Transverse colon (tissue), 4 donors: ENCODE measurements at regions not wholly inside any gene's neighbourhood (a gene's known extent, or its start where the extent isn't known, plus 50 kb on each side); places are given as distances from the start of the nearest gene placed in this dataset.

ENCODE experiments used
- DNase-seq: peaks from one replicate; pipeline ENCODE4 v3.0.0-alpha.2; 2019
- H3K27ac ChIP-seq, 4 donors: fragments of 200-600 bp; sonication (generic); 2 replicates each; pipeline ENCODE4 v1.5.1; 2016 to 2018; ENCODE audit warnings: inconsistent platforms in 4 of 4
- H3K27me3 ChIP-seq: fragments of 200-600 bp; sonication (generic); 2 replicates; pipeline ENCODE4 v1.5.1; 2017; ENCODE audit warnings: inconsistent platforms
- H3K36me3 ChIP-seq, 4 donors: fragments of 200-600 bp; sonication (generic); 2 replicates each; pipeline ENCODE4 v1.5.1; 2017 to 2019; ENCODE audit warnings: inconsistent platforms in 4 of 4
- H3K4me1 ChIP-seq, 4 donors: fragments of 200-600 bp; sonication (generic); 2 replicates each; pipeline ENCODE4 v1.5.1; 2017 to 2020; ENCODE audit warnings: inconsistent platforms in 4 of 4
- H3K4me3 ChIP-seq, 4 donors: fragments of 200-600 bp; sonication (generic); 1 replicate in 1 of 4; 2 replicates in 3 of 4; pipeline versions ENCODE4 v1.5.1 to v1.6.1; 2017 to 2019; ENCODE audit warnings: inconsistent platforms in 4 of 4
- H3K9me3 ChIP-seq, 2 donors: fragments of 200-600 bp; sonication (generic); 2 replicates each; pipeline ENCODE4 v1.5.1; 2017 to 2019; ENCODE audit warnings: inconsistent platforms in 2 of 2
- EP300 ChIP-seq: sonication (generic); formaldehyde crosslinking; IDR thresholded peaks from one replicate; pipeline ENCODE4 v1.6.1; 2017; ENCODE audit warnings: antibody characterized with exemption, low read depth
- POLR2A ChIP-seq: fragments of 450-650 bp; IDR thresholded peaks from one replicate; pipeline ENCODE4 v1.6.1; 2016; ENCODE audit warnings: antibody characterized with exemption, mild to moderate bottlenecking, moderate library complexity
- POLR2AphosphoS5 ChIP-seq, 3 donors: sonication (generic); formaldehyde crosslinking; IDR thresholded peaks; one replicate each; pipeline ENCODE4 v1.6.1; 2016; ENCODE audit warnings: antibody characterized with exemption in 3 of 3
- WGBS, 2 donors: methylation state at CpG; one replicate each; pipeline ENCODE4 v1.1.5; 2018; ENCODE audit warnings: low coverage in 1 of 2; 5-methylcytosine and 5-hydroxymethylcytosine counted together
- in situ Hi-C, 4 donors: fragments of 200-750 bp; cut with MboI; loops; one replicate each; pipeline versions ENCODE4 v1.15.0 to v1.15.1; 2017; ENCODE audit warnings: low sequenced_read_pairs in 3 of 4, low pct_ligation_motif_present in 1 of 4, low pct_unique_long_range_greater_than_20kb in 1 of 4
- intact Hi-C: fragments of 100-400 bp; cut with DNase I; formaldehyde crosslinking; loops from one replicate; pipeline ENCODE4 v1.15.1; 2023; ENCODE audit warnings: low total_unique reads
- TF ChIP-seq, protein P1 (sequence below), 5 experiments: fragments of 200-600 bp in 3 of 5; fragments of 450-650 bp in 2 of 5; sonication (generic) in 3 of 5; IDR thresholded peaks; 1 replicate in 2 of 5; 2 replicates in 3 of 5; pipeline ENCODE4 v1.5.1; 2016 to 2017; ENCODE audit warnings: antibody characterized with exemption in 5 of 5, inconsistent platforms in 3 of 5, mild to moderate bottlenecking in 2 of 5, moderate library complexity in 1 of 5

DNA sequence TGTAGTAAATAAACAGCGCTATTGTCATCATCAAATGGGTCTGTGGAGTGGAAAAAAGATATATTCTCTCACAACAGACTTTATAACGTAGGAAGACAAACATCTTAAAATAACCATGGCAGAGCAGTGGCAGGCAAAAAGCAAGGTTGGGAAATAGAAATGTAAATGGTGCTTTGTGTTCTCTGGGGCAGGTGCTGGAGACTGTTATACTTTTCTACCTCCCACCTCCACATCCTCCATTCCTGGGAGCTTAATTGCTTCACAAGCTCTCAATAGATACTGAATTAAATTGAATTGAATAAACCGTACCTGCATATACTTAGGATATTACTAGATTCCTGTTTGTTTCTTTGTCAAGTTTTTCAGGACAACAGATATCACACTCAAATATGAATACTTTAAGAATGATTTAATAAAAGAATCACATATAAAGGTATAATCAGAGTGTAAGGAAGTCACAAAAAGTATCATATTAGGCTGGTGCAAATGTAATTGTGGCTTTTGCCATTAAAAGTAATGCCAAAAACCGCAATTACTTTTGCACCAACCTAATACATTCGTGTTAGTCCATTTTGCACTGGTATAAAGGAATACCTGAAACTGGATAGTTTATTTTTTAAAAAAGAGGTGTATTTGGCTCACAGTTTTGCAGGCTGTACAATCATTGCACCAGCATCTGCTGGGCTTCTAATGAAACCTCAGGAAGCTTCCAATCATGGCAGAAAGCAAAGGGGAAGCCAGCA lies 367.3 kb downstream of the GRIA2 start:
- Histone ChIP-seq H3K4me1 (no peaks in the 10 kb centered on the region), H3K36me3 (no peaks in the 10 kb centered on the region), H3K27me3 (no peaks in the 10 kb centered on the region), H3K27ac (no peak overlapping the region), H3K4me3 (no peak overlapping the region), H3K9me3 (no peaks in the 10 kb centered on the region)
- TF ChIP-seq, protein P1, sequence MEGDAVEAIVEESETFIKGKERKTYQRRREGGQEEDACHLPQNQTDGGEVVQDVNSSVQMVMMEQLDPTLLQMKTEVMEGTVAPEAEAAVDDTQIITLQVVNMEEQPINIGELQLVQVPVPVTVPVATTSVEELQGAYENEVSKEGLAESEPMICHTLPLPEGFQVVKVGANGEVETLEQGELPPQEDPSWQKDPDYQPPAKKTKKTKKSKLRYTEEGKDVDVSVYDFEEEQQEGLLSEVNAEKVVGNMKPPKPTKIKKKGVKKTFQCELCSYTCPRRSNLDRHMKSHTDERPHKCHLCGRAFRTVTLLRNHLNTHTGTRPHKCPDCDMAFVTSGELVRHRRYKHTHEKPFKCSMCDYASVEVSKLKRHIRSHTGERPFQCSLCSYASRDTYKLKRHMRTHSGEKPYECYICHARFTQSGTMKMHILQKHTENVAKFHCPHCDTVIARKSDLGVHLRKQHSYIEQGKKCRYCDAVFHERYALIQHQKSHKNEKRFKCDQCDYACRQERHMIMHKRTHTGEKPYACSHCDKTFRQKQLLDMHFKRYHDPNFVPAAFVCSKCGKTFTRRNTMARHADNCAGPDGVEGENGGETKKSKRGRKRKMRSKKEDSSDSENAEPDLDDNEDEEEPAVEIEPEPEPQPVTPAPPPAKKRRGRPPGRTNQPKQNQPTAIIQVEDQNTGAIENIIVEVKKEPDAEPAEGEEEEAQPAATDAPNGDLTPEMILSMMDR (IDR thresholded peaks at IDR 0.05) = no peak
- TF ChIP-seq POLR2A (no peak), EP300 (no peak), POLR2AphosphoS5 (IDR thresholded peaks at IDR 0.05) (no peak)
- DNase-seq = no peak
- intact Hi-C loops (no loop called here), in situ Hi-C loops (no loop called here)
- WGBS, 2 donors = 68 to 75% methylated on average over 5 of the region's 5 CpGs

DNA sequence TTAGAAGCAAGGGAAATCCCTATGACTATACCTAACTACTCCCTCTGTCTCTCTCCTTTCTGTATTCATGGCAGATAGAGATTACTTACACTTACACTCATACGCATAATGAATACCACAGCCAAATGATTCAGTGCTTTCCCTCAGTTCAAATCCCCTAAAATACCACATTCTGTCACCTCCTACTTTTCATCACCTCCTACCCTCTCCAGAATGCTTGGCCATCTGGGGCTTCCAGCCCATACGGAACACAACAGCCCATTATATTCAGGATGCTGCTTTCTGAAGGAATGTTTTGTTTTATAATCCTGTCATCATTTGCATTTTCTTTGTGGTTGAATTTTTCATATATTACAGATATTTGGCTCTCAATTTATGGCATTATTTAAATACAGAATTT lies 361.6 kb downstream of the GRIA2 start:
- no peaks in the 10 kb centered on the region for H3K36me3 ChIP-seq
- WGBS, 2 donors = 88 to 100% methylated on average over 2 of the region's 2 CpGs
- in situ Hi-C loops = no loop called here
- intact Hi-C loops = no loop called here
- H3K9me3 ChIP-seq = no peaks in the 10 kb centered on the region
- no peak overlapping the region for H3K27ac ChIP-seq
- TF ChIP-seq POLR2A = no peak
- no peak for TF ChIP-seq EP300
- TF ChIP-seq, protein P1 (IDR thresholded peaks at IDR 0.05) = no peak
- no peak for TF ChIP-seq POLR2AphosphoS5 (IDR thresholded peaks at IDR 0.05)
- no peaks in the 10 kb centered on the region for H3K4me1 ChIP-seq
- DNase-seq = no peak
- H3K4me3 ChIP-seq = no peak overlapping the region
- no peaks in the 10 kb centered on the region for H3K27me3 ChIP-seq

DNA sequence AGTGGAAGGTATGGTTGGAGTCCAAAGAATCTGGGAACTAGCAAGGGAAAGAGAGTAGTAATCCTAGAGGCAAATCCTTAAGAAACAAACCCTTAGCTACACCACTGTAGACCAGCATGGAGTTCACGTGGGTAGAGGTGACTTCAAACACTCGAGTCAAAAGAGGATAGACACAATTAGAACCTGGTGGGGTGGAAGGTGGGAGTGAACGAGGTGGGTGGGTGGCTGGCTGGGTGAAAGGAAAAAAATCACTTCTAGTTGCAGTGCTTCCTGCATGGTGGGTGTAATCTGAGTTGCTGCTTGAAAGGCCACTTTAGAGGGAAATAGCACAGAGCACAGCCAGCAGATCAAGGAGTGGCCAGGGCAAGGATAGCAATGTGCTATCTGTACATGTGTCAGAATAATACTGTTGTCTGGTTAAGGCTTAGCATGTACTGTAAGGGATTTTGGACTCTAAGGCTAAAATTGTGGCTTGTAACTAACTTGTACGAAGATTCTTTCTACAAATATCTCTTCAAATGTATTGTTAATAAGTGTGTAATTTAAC lies 356.2 kb downstream of the GRIA2 start:
- in situ Hi-C loops (no loop called here), intact Hi-C loops (no loop called here)
- Histone ChIP-seq H3K36me3 (no peaks in the 10 kb centered on the region), H3K4me3 (no peak overlapping the region), H3K27me3 (no peaks in the 10 kb centered on the region), H3K4me1 (no peaks in the 10 kb centered on the region), H3K27ac (no peak overlapping the region), H3K9me3 (no peaks in the 10 kb centered on the region)
- 41 to 63% methylated on average over 4 of the region's 4 CpGs for WGBS, 2 donors
- no peak for DNase-seq
- no peak for TF ChIP-seq POLR2AphosphoS5 (IDR thresholded peaks at IDR 0.05)
- TF ChIP-seq EP300 = no peak
- TF ChIP-seq POLR2A = no peak
- TF ChIP-seq, protein P1 (IDR thresholded peaks at IDR 0.05) = no peak

DNA sequence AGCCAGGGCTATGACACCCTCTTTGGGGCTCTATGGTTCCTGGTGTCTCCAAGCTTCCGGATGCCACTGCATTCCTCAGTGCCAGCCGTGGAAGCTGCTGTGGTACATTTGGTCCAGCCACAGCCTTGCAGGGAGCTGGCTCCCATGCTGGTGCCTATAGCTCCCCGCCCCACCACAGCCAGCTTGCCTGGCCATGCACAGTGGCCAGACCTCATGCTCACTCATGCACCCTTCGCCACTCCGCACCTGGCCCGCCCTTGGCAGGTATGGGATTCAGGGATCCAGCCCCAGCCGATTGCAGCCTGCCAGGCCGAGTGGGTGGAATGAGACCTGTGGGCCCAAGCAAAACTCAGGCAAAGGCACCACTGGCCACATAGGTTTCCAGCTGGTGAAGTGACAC lies 354.8 kb downstream of the GRIA2 start:
- intact Hi-C loops = no loop called here
- TF ChIP-seq EP300 = no peak
- TF ChIP-seq, protein P1 (IDR thresholded peaks at IDR 0.05) = no peak
- no peak for TF ChIP-seq POLR2AphosphoS5 (IDR thresholded peaks at IDR 0.05)
- TF ChIP-seq POLR2A = no peak
- Histone ChIP-seq H3K27me3 (no peaks in the 10 kb centered on the region), H3K4me1 (no peaks in the 10 kb centered on the region), H3K9me3 (no peaks in the 10 kb centered on the region), H3K4me3 (no peak overlapping the region), H3K27ac (no peak overlapping the region), H3K36me3 (no peaks in the 10 kb centered on the region)
- DNase-seq = no peak
- in situ Hi-C loops = no loop called here
- WGBS, 2 donors = 93% methylated on average over 8 of the region's 8 CpGs; no CpG with 5 or more reads in 1 of the 2 donors
